ENCODE measurements at regions not wholly inside any gene's neighbourhood (a gene's known extent, or its start where the extent isn't known, plus 50 kb on each side); places are given as distances from the start of the nearest gene placed in this dataset.

- DNase-seq (ENCODE audit: low spot score), result peak; percentile 71
- intact Hi-C loops (cut with DNase I), result no loop called here
These were observed 96.7 kb downstream of the RPS6KA4 start for GRCh38 chr11:64455456-64456261.

GRCh38 chr11:64456509-64457320, 97.8 kb downstream of the RPS6KA4 start:
- peak; percentile 35 for DNase-seq (ENCODE audit: low spot score)
- intact Hi-C loops (cut with DNase I), result no loop called here

DNA sequence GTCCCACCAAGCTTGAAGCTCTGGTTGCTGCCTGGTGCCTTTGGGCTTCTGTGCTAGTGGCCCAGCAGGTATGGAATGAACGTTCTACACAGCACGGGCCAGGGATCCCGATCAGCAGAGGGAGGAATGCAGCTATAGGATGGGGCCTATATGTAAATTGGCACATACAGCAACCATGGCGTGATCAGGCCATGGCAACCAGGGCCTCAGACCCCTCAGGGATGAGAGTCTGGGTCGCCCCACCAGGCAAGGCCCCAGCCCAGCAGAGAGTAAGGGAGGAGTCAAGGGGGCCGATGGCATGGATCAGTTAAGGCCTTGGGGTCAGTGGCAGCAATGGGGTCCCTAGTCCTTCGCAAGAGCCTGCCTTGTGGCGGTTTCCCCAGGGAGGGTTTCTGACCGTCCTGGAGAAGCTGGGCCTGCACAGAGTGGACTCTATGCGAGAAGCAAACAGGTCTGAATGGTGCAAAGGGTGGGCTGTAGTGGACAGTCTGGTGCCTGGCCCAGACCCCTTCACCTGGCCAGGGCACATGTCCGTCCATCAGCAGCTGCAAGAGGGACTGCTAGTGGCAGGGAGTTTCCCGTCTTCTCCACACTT, 98.2 kb upstream of the SLC22A11 start:
- intact Hi-C loops (cut with DNase I), result no loop called here
- DNase-seq (ENCODE audit: low spot score), result peak; percentile 71

DNA sequence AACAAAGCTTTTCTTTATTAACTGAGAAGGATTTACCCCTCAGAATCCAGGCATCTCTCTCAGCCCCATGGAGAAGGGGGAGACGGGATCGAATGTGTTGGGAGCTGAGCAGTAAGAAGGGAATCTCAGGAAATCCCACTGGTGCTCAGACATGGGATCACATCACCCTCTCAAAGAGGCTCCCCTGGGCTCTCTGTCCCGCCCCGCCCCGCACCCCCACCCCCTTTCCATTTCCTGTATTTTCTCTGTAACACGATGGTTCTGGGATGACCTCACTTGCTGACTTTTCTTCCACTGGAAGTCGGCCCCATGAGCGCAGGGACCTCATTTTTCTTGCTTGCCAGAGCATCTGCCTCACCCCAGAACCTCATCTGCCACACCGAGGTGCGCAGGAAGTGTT, 96.7 kb upstream of the SLC22A11 start:
- peak; percentile 50 for DNase-seq (ENCODE audit: low spot score)
- intact Hi-C loops (cut with DNase I), result no loop called here

- intact Hi-C loops (cut with DNase I), result no loop called here
- DNase-seq (ENCODE audit: low spot score), result no peak
These were observed 96.1 kb upstream of the SLC22A11 start for GRCh38 chr11:64459609-64460008.

GRCh38 chr11:64461081-64461480, 94.7 kb upstream of the SLC22A11 start:
- peak; percentile 14 for DNase-seq (ENCODE audit: low spot score)
- intact Hi-C loops (cut with DNase I), result no loop called here

DNA sequence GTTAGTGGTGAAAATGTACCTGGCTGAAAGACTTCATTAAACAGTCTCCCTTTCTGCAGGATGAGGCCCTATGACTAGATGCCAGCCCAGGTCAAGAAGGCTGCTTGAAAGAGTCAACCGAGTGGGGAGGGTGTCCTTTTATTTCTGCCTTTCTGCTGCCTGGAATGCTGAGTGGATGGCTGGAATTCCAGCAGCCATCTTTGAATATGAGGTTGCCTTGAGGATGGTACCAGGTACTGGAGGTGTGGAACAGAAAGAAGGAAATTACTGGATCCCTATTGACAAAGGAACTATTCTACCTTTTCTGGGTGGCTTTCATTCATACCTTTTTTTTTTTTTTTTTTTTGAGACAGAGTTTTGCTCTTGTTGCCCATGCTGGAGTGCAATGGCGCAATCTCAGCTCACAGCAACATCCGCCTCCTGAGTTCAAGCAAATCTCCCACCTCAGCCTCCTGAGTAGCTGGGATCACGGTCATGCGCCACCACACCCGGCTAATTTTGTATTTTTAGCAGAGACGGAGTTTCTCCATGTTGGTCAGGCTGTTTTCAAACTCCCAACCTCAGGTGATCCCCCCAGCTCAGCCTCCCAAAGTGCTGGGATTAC, 89.5 kb upstream of the SLC22A11 start:
- no peak for DNase-seq (ENCODE audit: low spot score)
- intact Hi-C loops (cut with DNase I), result no loop called here

- intact Hi-C loops (cut with DNase I), result no loop called here
- DNase-seq (ENCODE audit: low spot score), result no peak
These were observed 86.5 kb upstream of the SLC22A11 start for GRCh38 chr11:64469288-64469687.

- no peak for DNase-seq (ENCODE audit: low spot score)
- intact Hi-C loops (cut with DNase I), result no loop called here
These were observed 82.9 kb upstream of the SLC22A11 start for GRCh38 chr11:64472593-64473455.

GRCh38 chr11:64474680-64475079, 81.1 kb upstream of the SLC22A11 start:
- no peak for DNase-seq (ENCODE audit: low spot score)
- intact Hi-C loops (cut with DNase I), result no loop called here

GRCh38 chr11:64475145-64475544, 80.6 kb upstream of the SLC22A11 start:
- intact Hi-C loops (cut with DNase I), result no loop called here
- no peak for DNase-seq (ENCODE audit: low spot score)

DNA sequence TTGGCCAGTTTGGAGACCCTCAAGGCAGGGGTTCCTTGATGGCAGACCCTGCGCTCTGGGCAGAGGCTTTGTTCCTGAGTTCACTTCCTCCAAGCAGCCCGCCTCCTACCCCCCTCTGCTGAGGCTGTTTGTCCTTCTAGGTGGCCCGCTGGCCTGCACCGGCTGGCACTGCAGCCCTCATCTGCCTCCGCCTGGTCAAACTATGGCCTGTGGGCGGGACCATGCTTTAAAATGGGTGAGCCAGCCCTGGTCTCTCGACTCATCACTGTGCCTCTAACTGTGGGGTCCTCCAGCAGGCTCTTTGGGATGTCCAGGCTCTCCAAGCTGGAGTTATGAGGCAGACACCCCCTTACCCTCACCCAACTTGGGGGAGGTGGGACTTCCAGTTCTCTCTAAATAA, 78.9 kb upstream of the SLC22A11 start:
- intact Hi-C loops (cut with DNase I), result no loop called here
- no peak for DNase-seq (ENCODE audit: low spot score)

DNA sequence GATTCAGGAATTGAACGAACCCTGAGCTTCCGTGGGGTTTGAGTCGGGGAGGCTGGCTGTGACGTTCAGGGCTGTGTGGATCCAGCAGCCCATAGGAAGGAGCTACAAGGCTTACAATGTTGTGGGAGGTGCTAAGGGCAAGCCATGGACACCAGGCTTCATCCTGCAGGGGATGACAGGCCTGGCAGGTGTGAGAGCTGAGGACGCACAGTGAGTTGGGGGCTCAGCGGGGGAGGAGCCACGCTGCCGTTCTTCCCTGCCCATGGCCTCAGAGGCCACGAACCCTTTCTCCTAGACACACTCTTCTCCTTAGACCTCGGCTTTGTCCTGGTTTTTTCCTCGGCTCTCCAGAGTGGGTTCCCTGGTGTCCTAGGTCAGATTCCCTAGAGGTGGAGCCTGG, 78.1 kb upstream of the SLC22A11 start:
- DNase-seq (ENCODE audit: low spot score), result no peak
- intact Hi-C loops (cut with DNase I), result no loop called here

DNA sequence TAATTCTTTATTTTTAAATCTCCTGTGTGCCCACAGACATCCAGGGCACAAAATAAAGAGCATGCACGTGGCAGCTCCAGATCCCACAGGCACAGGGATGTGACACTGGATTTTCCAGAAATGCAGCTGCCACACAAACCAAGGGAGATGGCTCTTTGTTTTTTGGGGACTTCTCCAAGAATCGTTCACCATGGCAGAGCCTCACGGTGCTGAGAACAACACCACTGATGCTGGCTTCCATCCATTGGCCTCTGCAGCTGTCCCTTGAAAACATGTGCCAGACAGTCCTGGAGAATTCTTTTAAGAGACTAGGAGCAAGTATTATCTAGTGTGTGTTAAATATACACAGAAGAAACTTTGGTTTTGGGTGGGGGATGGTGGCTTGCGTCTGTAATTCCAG, 73.2 kb upstream of the SLC22A11 start:
- no peak for DNase-seq (ENCODE audit: low spot score)
- intact Hi-C loops (cut with DNase I), result no loop called here

- intact Hi-C loops (cut with DNase I), result no loop called here
- DNase-seq (ENCODE audit: low spot score), result no peak
These were observed 71.3 kb upstream of the SLC22A11 start for GRCh38 chr11:64484191-64485022.

DNA sequence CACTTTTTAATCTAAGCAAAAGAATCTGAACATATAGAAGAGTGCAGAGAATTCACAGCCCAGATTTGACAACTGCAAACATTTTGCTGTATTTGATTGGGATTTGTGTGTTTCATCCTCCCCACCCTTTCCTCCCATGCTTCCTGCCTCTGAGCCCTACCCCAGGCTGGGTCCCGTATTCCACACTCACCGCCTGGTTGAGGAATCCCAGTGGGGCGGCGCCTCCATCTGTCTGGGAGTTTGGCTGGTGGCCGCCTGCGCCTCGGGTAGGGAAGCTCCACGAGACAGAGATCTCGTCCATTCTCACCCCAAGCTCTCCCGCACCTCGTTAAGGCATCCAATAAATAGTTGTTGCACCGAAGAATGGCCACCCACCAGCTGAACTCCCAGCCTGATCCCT, 70.7 kb upstream of the SLC22A11 start:
- DNase-seq (ENCODE audit: low spot score), result no peak
- intact Hi-C loops (cut with DNase I), result no loop called here

DNA sequence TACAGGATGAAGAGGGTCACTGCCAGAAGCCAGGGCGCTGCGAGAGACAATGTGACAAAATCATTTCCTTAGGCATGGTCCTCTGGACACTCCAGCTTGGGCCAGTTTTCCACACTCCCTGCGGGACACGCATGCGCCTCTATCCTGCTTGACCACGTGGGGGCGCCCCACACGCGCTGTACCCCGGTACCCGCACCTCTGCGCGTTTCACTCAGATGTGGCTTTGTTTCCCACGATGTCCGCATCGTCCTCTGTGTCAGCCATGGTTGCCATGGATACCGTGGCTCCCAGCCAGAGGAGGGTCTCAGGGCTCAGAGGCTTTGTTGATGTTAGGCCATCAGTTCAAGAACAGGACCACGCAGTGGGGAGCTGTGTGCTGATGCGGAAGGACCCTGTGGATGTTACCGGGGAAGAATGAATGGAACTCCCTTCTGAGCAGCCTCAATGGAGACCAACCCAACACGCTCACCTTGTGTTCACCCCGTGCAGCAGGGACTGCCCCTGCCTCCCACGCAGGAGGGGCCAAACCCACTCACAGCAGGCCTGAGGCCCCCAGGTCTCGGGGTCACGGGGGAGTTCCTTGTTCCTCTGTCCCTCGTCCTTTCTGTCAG, 65.8 kb upstream of the SLC22A11 start:
- no peak for DNase-seq (ENCODE audit: low spot score)
- intact Hi-C loops (cut with DNase I), result no loop called here

GRCh38 chr11:64490562-64491216, 65.1 kb upstream of the SLC22A11 start:
- intact Hi-C loops (cut with DNase I), result no loop called here
- DNase-seq (ENCODE audit: low spot score), result no peak

Measured in cardiac septum (tissue), 1 donor.